Hepatocyte (in vitro differentiated cells): ENCODE measurements at regions not wholly inside any gene's neighbourhood (a gene's known extent, or its start where the extent isn't known, plus 50 kb on each side); places are given as distances from the start of the nearest gene placed in this dataset.

Source experiments
- EZH2 ChIP-seq: fragments of 200-600 bp; sonication (generic); IDR thresholded peaks from 2 replicates; pipeline ENCODE4 v1.6.1; 2016; ENCODE audit warnings: antibody characterized with exemption, mild to moderate bottlenecking, borderline replicate concordance
- EZH2phosphoT487 ChIP-seq: fragments of 200-600 bp; sonication (generic); IDR thresholded peaks from one replicate; pipeline ENCODE4 v1.6.1; 2018; ENCODE audit warnings: antibody characterized with exemption, mild to moderate bottlenecking, low read depth, moderate library complexity; ENCODE audit not compliant: unreplicated experiment, severe bottlenecking
- TF ChIP-seq, protein P1 (sequence below): fragments of 200-600 bp; sonication (generic); IDR thresholded peaks from 2 replicates; pipeline ENCODE4 v1.5.1; 2016; ENCODE audit warnings: antibody characterized with exemption, mild to moderate bottlenecking; ENCODE audit not compliant: poor library complexity

DNA sequence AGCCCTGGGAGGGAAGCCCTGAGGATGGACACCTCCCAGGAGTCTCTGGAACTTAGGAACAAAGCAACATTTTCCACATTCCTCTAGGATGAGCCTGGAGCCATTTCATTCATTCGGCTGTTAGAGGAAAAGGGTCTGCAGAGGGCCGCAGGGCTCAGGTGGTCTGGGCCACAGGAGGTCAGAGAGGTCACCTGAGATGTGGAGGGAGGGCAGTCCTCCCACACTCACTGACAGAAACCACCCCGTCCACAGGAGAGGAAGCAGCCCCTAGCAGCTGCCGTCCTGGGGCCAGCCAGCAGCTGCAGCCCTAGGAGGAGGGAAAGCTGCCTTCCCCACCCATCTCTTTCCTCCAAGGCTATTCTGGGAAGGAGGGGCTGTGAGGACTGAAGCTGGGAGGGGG is 207.0 kb downstream of the CDC5L start:
- TF ChIP-seq, protein P1, sequence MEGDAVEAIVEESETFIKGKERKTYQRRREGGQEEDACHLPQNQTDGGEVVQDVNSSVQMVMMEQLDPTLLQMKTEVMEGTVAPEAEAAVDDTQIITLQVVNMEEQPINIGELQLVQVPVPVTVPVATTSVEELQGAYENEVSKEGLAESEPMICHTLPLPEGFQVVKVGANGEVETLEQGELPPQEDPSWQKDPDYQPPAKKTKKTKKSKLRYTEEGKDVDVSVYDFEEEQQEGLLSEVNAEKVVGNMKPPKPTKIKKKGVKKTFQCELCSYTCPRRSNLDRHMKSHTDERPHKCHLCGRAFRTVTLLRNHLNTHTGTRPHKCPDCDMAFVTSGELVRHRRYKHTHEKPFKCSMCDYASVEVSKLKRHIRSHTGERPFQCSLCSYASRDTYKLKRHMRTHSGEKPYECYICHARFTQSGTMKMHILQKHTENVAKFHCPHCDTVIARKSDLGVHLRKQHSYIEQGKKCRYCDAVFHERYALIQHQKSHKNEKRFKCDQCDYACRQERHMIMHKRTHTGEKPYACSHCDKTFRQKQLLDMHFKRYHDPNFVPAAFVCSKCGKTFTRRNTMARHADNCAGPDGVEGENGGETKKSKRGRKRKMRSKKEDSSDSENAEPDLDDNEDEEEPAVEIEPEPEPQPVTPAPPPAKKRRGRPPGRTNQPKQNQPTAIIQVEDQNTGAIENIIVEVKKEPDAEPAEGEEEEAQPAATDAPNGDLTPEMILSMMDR = no peak
- no peak for TF ChIP-seq EZH2
- no peak for TF ChIP-seq EZH2phosphoT487
